ENCODE measurements at regions not wholly inside any gene's neighbourhood (a gene's known extent, or its start where the extent isn't known, plus 50 kb on each side); places are given as distances from the start of the nearest gene placed in this dataset.

DNA sequence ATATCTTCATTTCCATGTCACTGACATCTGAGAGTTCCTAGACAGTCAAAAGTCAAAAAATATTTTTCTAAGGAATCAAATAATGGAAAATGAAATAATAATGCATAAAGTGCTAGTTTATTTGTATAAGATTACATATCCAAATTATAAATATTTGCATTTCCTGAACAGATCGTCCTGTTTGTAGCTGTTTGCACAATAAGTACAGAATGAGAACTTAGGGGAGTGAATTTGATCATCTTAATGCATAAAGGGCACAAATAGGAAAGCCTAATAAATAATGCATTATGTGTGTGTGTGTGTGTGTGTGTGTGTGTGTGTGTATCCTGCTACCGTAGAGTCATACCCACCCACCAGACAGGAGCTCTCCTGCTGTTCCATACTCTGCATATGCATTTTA is 521.0 kb upstream of the EPHA7 start:
- ATAC-seq (no peak), DNase-seq (ENCODE audit: low spot score) (no peak), FAIRE-seq (no peak)
- Histone ChIP-seq H3K79me2 (ENCODE audit: insufficient read depth, low read length) (no peaks in the 10 kb centered on the region), H3K4me2 (ENCODE audit: low read depth, low read length) (no peak overlapping the region), H3K4me3 (replicated peaks in 1 of 3; ENCODE audit: insufficient read depth in 1 of 3, low read depth in 2 of 3, low read length in 3 of 3) (no peak overlapping the region), H3K9ac (ENCODE audit: insufficient read depth, low read depth, low read length) (no peak overlapping the region), H3K4me1 (ENCODE audit: insufficient read depth, low read length) (no peaks in the 10 kb centered on the region), H3K36me3 (replicated peaks in 1 of 2; ENCODE audit: control insufficient read depth in 1 of 2, insufficient read depth in 2 of 2, low read length in 2 of 2) (no peaks in the 10 kb centered on the region), H4K20me1 (ENCODE audit: insufficient read depth, low read length) (no peaks in the 10 kb centered on the region), H2AFZ (ENCODE audit: low read length) (no peak overlapping the region), H3K9me3 (ENCODE audit: low read length) (no peaks in the 10 kb centered on the region), H3K27ac (ENCODE audit: extremely low read length, insufficient read depth, low read length) (no peak overlapping the region), H3K27me3 (ENCODE audit: control insufficient read depth in 1 of 2, insufficient read depth in 2 of 2, low read length in 2 of 2) (no peaks in the 10 kb centered on the region)
- intact Hi-C loops (cut with micrococcal nuclease; ENCODE audit: unreplicated experiment) (no loop called here), in situ Hi-C loops (cut with HindIII; ENCODE audit: extremely low pct_ligation_motif_present, low pct_unique_long_range_greater_than_20kb) (no loop called here)
- TF ChIP-seq SIX1 (CRISPR knock-in tag; IDR thresholded peaks at IDR 0.05; ENCODE audit: borderline replicate concordance) (no peak), ZNF263 (CRISPR knock-in tag; IDR thresholded peaks at IDR 0.05) (no peak), FOXP4 (CRISPR knock-in tag; IDR thresholded peaks at IDR 0.05) (no peak), RAD21 (CRISPR knock-in tag; IDR thresholded peaks at IDR 0.05) (no peak)
- CTCF ChIA-PET (ENCODE audit: low intra/inter-chr PET ratio, low total read pairs) = no interaction called here
- 5% methylated on average over 2 of the region's 2 CpGs for WGBS (ENCODE audit: low lambda C conversion rate)
- BruUV-seq (replicated peaks) = no TSS peak
- POLR2A ChIA-PET = no interaction called here

- no peak overlapping the region for H2AFZ ChIP-seq (ENCODE audit: low read length)
- H3K9ac ChIP-seq (ENCODE audit: insufficient read depth, low read depth, low read length) = no peak overlapping the region
- no peaks in the 10 kb centered on the region for H3K79me2 ChIP-seq (ENCODE audit: insufficient read depth, low read length)
- in situ Hi-C loops (cut with HindIII; ENCODE audit: extremely low pct_ligation_motif_present, low pct_unique_long_range_greater_than_20kb) (no loop called here), intact Hi-C loops (cut with micrococcal nuclease; ENCODE audit: unreplicated experiment) (no loop called here)
- H3K27ac ChIP-seq (ENCODE audit: extremely low read length, insufficient read depth, low read length) = no peak overlapping the region
- ATAC-seq (no peak), FAIRE-seq (no peak), DNase-seq (ENCODE audit: low spot score) (no peak)
- H3K36me3 ChIP-seq (replicated peaks in 1 of 2; ENCODE audit: control insufficient read depth in 1 of 2, insufficient read depth in 2 of 2, low read length in 2 of 2) = no peaks in the 10 kb centered on the region
- no TSS peak for BruUV-seq (replicated peaks)
- WGBS (ENCODE audit: low lambda C conversion rate) = 1% methylated on average over 2 of the region's 2 CpGs
- H3K4me1 ChIP-seq (ENCODE audit: insufficient read depth, low read length) = no peaks in the 10 kb centered on the region
- no peak overlapping the region for H3K4me3 ChIP-seq (replicated peaks in 1 of 3; ENCODE audit: insufficient read depth in 1 of 3, low read depth in 2 of 3, low read length in 3 of 3)
- no peaks in the 10 kb centered on the region for H3K9me3 ChIP-seq (ENCODE audit: low read length)
- no peak overlapping the region for H3K4me2 ChIP-seq (ENCODE audit: low read depth, low read length)
- CTCF ChIA-PET (ENCODE audit: low intra/inter-chr PET ratio, low total read pairs) = no interaction called here
- POLR2A ChIA-PET = no interaction called here
- no peaks in the 10 kb centered on the region for H3K27me3 ChIP-seq (ENCODE audit: control insufficient read depth in 1 of 2, insufficient read depth in 2 of 2, low read length in 2 of 2)
- no peaks in the 10 kb centered on the region for H4K20me1 ChIP-seq (ENCODE audit: insufficient read depth, low read length)
- TF ChIP-seq IKZF4 (CRISPR knock-in tag; IDR thresholded peaks at IDR 0.05; ENCODE audit: borderline replicate concordance, low read depth, not compliant biosample characterization) (no peak), SMARCE1 (IDR thresholded peaks at IDR 0.05; ENCODE audit: borderline replicate concordance) (no peak), ZNF234 (CRISPR knock-in tag; conservative IDR thresholded peaks at IDR 0.05) (no peak), ZNF75D (CRISPR knock-in tag; IDR thresholded peaks at IDR 0.05; ENCODE audit: borderline replicate concordance) (no peak), ZBTB7A (CRISPR knock-in tag; IDR thresholded peaks at IDR 0.05) (no peak), CC2D1A (CRISPR knock-in tag; IDR thresholded peaks at IDR 0.05) (no peak), NFYC (CRISPR knock-in tag; IDR thresholded peaks at IDR 0.05) (no peak), SUZ12 (IDR thresholded peaks at IDR 0.05; ENCODE audit: low read depth, low read length) (no peak), ZNF431 (CRISPR knock-in tag; IDR thresholded peaks at IDR 0.05; ENCODE audit: borderline replicate concordance, low read depth) (no peak), AGO1 (IDR thresholded peaks at IDR 0.05; ENCODE audit: low read depth, low read length, poor library complexity, severe bottlenecking) (no peak), ZNF816 (CRISPR knock-in tag; IDR thresholded peaks at IDR 0.05; ENCODE audit: borderline replicate concordance) (no peak), KDM3A (CRISPR knock-in tag; IDR thresholded peaks at IDR 0.05; ENCODE audit: low read depth) (no peak)
- TF ChIP-seq, protein P1, sequence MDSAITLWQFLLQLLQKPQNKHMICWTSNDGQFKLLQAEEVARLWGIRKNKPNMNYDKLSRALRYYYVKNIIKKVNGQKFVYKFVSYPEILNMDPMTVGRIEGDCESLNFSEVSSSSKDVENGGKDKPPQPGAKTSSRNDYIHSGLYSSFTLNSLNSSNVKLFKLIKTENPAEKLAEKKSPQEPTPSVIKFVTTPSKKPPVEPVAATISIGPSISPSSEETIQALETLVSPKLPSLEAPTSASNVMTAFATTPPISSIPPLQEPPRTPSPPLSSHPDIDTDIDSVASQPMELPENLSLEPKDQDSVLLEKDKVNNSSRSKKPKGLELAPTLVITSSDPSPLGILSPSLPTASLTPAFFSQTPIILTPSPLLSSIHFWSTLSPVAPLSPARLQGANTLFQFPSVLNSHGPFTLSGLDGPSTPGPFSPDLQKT (CRISPR knock-in tag; IDR thresholded peaks at IDR 0.05; ENCODE audit: borderline replicate concordance) = no peak
- TF ChIP-seq, protein P2, sequence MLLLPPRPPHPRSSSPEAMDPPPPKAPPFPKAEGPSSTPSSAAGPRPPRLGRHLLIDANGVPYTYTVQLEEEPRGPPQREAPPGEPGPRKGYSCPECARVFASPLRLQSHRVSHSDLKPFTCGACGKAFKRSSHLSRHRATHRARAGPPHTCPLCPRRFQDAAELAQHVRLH (CRISPR knock-in tag; IDR thresholded peaks at IDR 0.05; ENCODE audit: borderline replicate concordance, low read depth) = no peak
Observed at GRCh38 chr6:93932175-93932574, 512.8 kb upstream of the EPHA7 start.

Data from HepG2 (cell line).